GM12878 (cell line): ENCODE measurements at regions not wholly inside any gene's neighbourhood (a gene's known extent, or its start where the extent isn't known, plus 50 kb on each side); places are given as distances from the start of the nearest gene placed in this dataset.

Source experiments
- ATAC-seq: fragments of 200-7000 bp; cut with Tn5 transposase; 3 replicates; pipeline ENCODE4 v1.9.1; 2020; ENCODE audit warnings: mild to moderate bottlenecking, moderate library complexity
- BruUV-seq: library from RNA; stranded (reverse); fragments of 400-500 nt; replicated peaks from 2 replicates; lab custom pipeline; 2021; lab: Mats Ljungman, UMichigan
- CTCF ChIA-PET: fragments of 300-600 bp; sonication (Branson Sonifier 250); formaldehyde crosslinking; extraction: SDS; loops from one replicate; lab custom pipeline; 2021; ENCODE audit warnings: inconsistent platforms; lab: Yijun Ruan, JAX
- POLR2A ChIA-PET: fragments of 350-600 bp; formaldehyde crosslinking; extraction: SDS; loops from one replicate; lab custom pipeline; 2021; ENCODE audit warnings: inconsistent platforms; lab: Charles Lee
- RAD21 ChIA-PET: fragments of 300-600 bp; sonication (Branson Sonifier 250); formaldehyde crosslinking; loops from one replicate; lab custom pipeline; 2023; ENCODE audit warnings: antibody characterized with exemption; ENCODE audit not compliant: unreplicated experiment; lab: Charles Lee
- SMC1A ChIA-PET: fragments of 300-600 bp; sonication (Branson Sonifier 250); formaldehyde crosslinking; loops from one replicate; lab custom pipeline; 2023; ENCODE audit not compliant: unreplicated experiment, uncharacterized antibody; lab: Charles Lee
- DNase-seq: peaks from one replicate; pipeline ENCODE4 v3.0.0-alpha.2; 2011; ENCODE audit warnings: low read depth, low spot score
- FAIRE-seq: peaks from 3 replicates; lab custom pipeline; 2011; peaks lifted over from hg19 to GRCh38; lab: Jason Lieb, UNC
- H2AFZ ChIP-seq: 2 replicates; pipeline ENCODE4 v1.6.0; 2011; ENCODE audit warnings: low read depth, low read length, control low read depth; ENCODE audit not compliant: control insufficient read depth
- H3K27ac ChIP-seq: 2 replicates; pipeline ENCODE4 v1.5.1; 2011; ENCODE audit warnings: control low read depth; ENCODE audit not compliant: control insufficient read depth, insufficient read depth
- H3K27me3 ChIP-seq, 2 experiments: replicated peaks in 1 of 2; 2 replicates each; pipeline versions ENCODE4 v1.6.0 to v1.6.1; 2011; ENCODE audit warnings: low read length in 1 of 2; ENCODE audit not compliant: control insufficient read depth in 2 of 2, insufficient read depth in 2 of 2
- H3K36me3 ChIP-seq, 2 experiments: 2 replicates each; pipeline ENCODE4 v1.5.1; 2011; ENCODE audit warnings: low read length in 1 of 2; ENCODE audit not compliant: control insufficient read depth in 2 of 2, insufficient read depth in 2 of 2
- H3K4me1 ChIP-seq: 2 replicates; pipeline ENCODE4 v1.6.1; 2011; ENCODE audit warnings: mild to moderate bottlenecking, low read length, moderate library complexity, mixed read lengths; ENCODE audit not compliant: control insufficient read depth, insufficient read depth
- H3K4me2 ChIP-seq: 2 replicates; pipeline ENCODE4 v1.6.0; 2011; ENCODE audit warnings: control low read depth; ENCODE audit not compliant: control insufficient read depth, insufficient read depth
- H3K4me3 ChIP-seq: fragments of 200-600 bp; sonication (generic); 2 replicates; pipeline ENCODE4 v1.5.1; 2016
- H3K79me2 ChIP-seq: 2 replicates; pipeline ENCODE4 v1.6.0; 2011; ENCODE audit warnings: low read length; ENCODE audit not compliant: control insufficient read depth, insufficient read depth
- H3K9ac ChIP-seq: 2 replicates; pipeline ENCODE4 v1.8.0; 2011; ENCODE audit warnings: low read length, control low read depth, mixed read lengths; ENCODE audit not compliant: control insufficient read depth, insufficient read depth
- H3K9me3 ChIP-seq: replicated peaks from 3 replicates; pipeline ENCODE4 v1.5.1; 2011; ENCODE audit warnings: mild to moderate bottlenecking, low read length; ENCODE audit not compliant: control insufficient read depth, insufficient read depth
- H4K20me1 ChIP-seq: 2 replicates; pipeline ENCODE4 v1.6.0; 2011; ENCODE audit not compliant: control insufficient read depth, insufficient read depth
- BCL3 ChIP-seq: IDR thresholded peaks from 2 replicates; pipeline ENCODE4 v1.6.1; 2011; ENCODE audit warnings: borderline replicate concordance, low read depth, mild to moderate bottlenecking, moderate library complexity, low read length; ENCODE audit not compliant: insufficient read depth, poor library complexity, severe bottlenecking
- BCLAF1 ChIP-seq: fragments of 450-650 bp; IDR thresholded peaks from 2 replicates; pipeline ENCODE4 v1.6.1; 2017; ENCODE audit warnings: antibody characterized with exemption, mild to moderate bottlenecking, moderate library complexity
- CBFB ChIP-seq: IDR thresholded peaks from 2 replicates; pipeline ENCODE4 v1.6.1; 2016; ENCODE audit warnings: antibody characterized with exemption, low read depth
- E2F8 ChIP-seq: fragments of 450-650 bp; IDR thresholded peaks from 2 replicates; pipeline ENCODE4 v1.6.1; 2018; ENCODE audit warnings: mild to moderate bottlenecking, low read depth, moderate library complexity; ENCODE audit not compliant: partially characterized antibody
- EED ChIP-seq: sonication (generic); IDR thresholded peaks from 2 replicates; pipeline ENCODE4 v1.6.1; 2016; ENCODE audit warnings: antibody characterized with exemption, low read depth
- HCFC1 ChIP-seq: fragments of 150-350 bp; IDR thresholded peaks from 2 replicates; pipeline ENCODE4 v1.6.1; 2014; ENCODE audit warnings: low read length
- MEF2A ChIP-seq: IDR thresholded peaks from 2 replicates; pipeline ENCODE4 v1.6.1; 2011; ENCODE audit warnings: low read depth, mild to moderate bottlenecking, low read length, moderate library complexity; ENCODE audit not compliant: insufficient read depth
- MYC ChIP-seq: IDR thresholded peaks from 2 replicates; pipeline ENCODE4 v1.6.1; 2011; ENCODE audit warnings: mild to moderate bottlenecking, low read length, moderate library complexity, inconsistent platforms; ENCODE audit not compliant: insufficient read depth, insufficient replicate concordance, insufficient read length, severe bottlenecking
- NR2C1 ChIP-seq: fragments of 450-650 bp; IDR thresholded peaks from 2 replicates; pipeline ENCODE4 v1.6.1; 2017; ENCODE audit warnings: antibody characterized with exemption, mild to moderate bottlenecking, moderate library complexity
- PAX8 ChIP-seq: fragments of 450-650 bp; IDR thresholded peaks from 2 replicates; pipeline ENCODE4 v1.6.1; 2017; ENCODE audit warnings: mild to moderate bottlenecking, moderate library complexity
- SMARCA5 ChIP-seq: fragments of 450-650 bp; IDR thresholded peaks from 2 replicates; pipeline ENCODE4 v1.6.1; 2017; ENCODE audit warnings: mild to moderate bottlenecking
- SUPT20H ChIP-seq: IDR thresholded peaks from 2 replicates; pipeline ENCODE4 v1.6.1; 2011; ENCODE audit warnings: low read depth, mild to moderate bottlenecking, low read length, moderate library complexity, borderline replicate concordance; ENCODE audit not compliant: control insufficient read depth
- WGBS: methylation state at CpG from one replicate; pipeline ENCODE4 v1.1.6; 2016; ENCODE audit warnings: low lambda C conversion rate; ENCODE audit not compliant: insufficient replicate concordance, insufficient coverage; ENCODE audit errors: missing lambda C conversion rate; 5-methylcytosine and 5-hydroxymethylcytosine counted together
- in situ Hi-C: fragments of 300-500 bp; cut with MboI; formaldehyde crosslinking; loops from 9 replicates; pipeline ENCODE4 v1.14.3; 2018; ENCODE audit warnings: mixed read lengths
- intact Hi-C: fragments of 100-400 bp; cut with micrococcal nuclease; formaldehyde crosslinking; loops from one replicate; pipeline ENCODE4 v1.14.2; 2022; ENCODE audit not compliant: unreplicated experiment

- TF ChIP-seq E2F8 (no peak), MEF2A (no peak), SMARCA5 (no peak), PAX8 (no peak), CBFB (no peak)
- TF ChIP-seq, all 136 proteins: peak for 0
Measured at GRCh38 chr7:89477991-89478390, 676.3 kb upstream of the STEAP1 start (continued).

- no peak overlapping the region for H2AFZ ChIP-seq
- intact Hi-C loops = no loop called here
- ChIA-PET POLR2A (no interaction called here), SMC1A (no interaction called here), CTCF (no interaction called here), RAD21 (no interaction called here)
- H3K9ac ChIP-seq = no peak overlapping the region
- in situ Hi-C loops = no loop called here
- H3K79me2 ChIP-seq = no peaks in the 10 kb centered on the region
- DNase-seq (no peak), FAIRE-seq (no peak), ATAC-seq (no peak)
- no TSS peak for BruUV-seq
- H3K9me3 ChIP-seq = no peaks in the 10 kb centered on the region
- no peaks in the 10 kb centered on the region for H3K36me3 ChIP-seq
- WGBS = 2% methylated on average over 3 of the region's 3 CpGs
- no peak overlapping the region for H3K4me2 ChIP-seq
- H3K27ac ChIP-seq = no peak overlapping the region
- H4K20me1 ChIP-seq = no peaks in the 10 kb centered on the region
- no peaks in the 10 kb centered on the region for H3K27me3 ChIP-seq
- no peaks in the 10 kb centered on the region for H3K4me1 ChIP-seq
- H3K4me3 ChIP-seq = no peak overlapping the region
- TF ChIP-seq E2F8 (no peak), EED (no peak), HCFC1 (no peak), BCL3 (no peak), BCLAF1 (no peak), NR2C1 (no peak), SUPT20H (no peak), MYC (no peak)
Measured at GRCh38 chr7:89495704-89496103, 658.6 kb upstream of the STEAP1 start.
